NT2/D1 (cell line): ENCODE measurements at regions not wholly inside any gene's neighbourhood (a gene's known extent, or its start where the extent isn't known, plus 50 kb on each side); places are given as distances from the start of the nearest gene placed in this dataset.

ENCODE experiments used
- YY1 ChIP-seq: IDR thresholded peaks from 2 replicates; pipeline ENCODE4 v1.6.1; 2011; ENCODE audit not compliant: insufficient read length, insufficient read depth
- ZNF274 ChIP-seq: IDR thresholded peaks from 2 replicates; pipeline ENCODE4 v1.6.1; 2011; ENCODE audit warnings: mild to moderate bottlenecking, low read depth, low read length

- TF ChIP-seq YY1 (no peak), ZNF274 (no peak)
These were observed 67.0 kb downstream of the SPRING1 start for GRCh38 chr12:116670859-116671258.
